Heart left ventricle (tissue), 16 donors: ENCODE measurements at regions not wholly inside any gene's neighbourhood (a gene's known extent, or its start where the extent isn't known, plus 50 kb on each side); places are given as distances from the start of the nearest gene placed in this dataset.
A peak's percentile ranks its signal among the peaks of the same experiment; 100 is the strongest.

Experiments
- ATAC-seq, 4 donors: fragments of 200-7000 bp; cut with Tn5 transposase; one replicate each; pipeline ENCODE4 v1.9.1; 2020 to 2022; ENCODE audit warnings: moderate library complexity in 4 of 4, mild to moderate bottlenecking in 3 of 4, moderate number of reproducible peaks in 1 of 4
- DNase-seq, 5 donors: peaks; one replicate each; pipeline ENCODE4 v3.0.0-alpha.2; 2020
- H3K27ac ChIP-seq, 12 donors: fragments of 200-600 bp; sonication (generic) in 4 of 12; one replicate each; pipeline versions ENCODE4 v1.5.0 to v1.8.0; 2016 to 2022; ENCODE audit warnings: mild to moderate bottlenecking in 2 of 12
- H3K27me3 ChIP-seq, 9 donors: fragments of 200-600 bp; sonication (generic) in 2 of 9; one replicate each; pipeline versions ENCODE4 v1.5.1 to v1.8.0; 2016 to 2022; ENCODE audit warnings: mild to moderate bottlenecking in 3 of 9
- H3K36me3 ChIP-seq, 9 donors: fragments of 200-600 bp; sonication (generic) in 2 of 9; one replicate each; pipeline versions ENCODE4 v1.5.0 to v1.8.0; 2018 to 2022; ENCODE audit warnings: mild to moderate bottlenecking in 2 of 9
- H3K4me1 ChIP-seq, 12 donors: fragments of 200-600 bp; sonication (generic) in 4 of 12; one replicate each; pipeline versions ENCODE4 v1.5.0 to v1.8.0; 2016 to 2022; ENCODE audit warnings: mild to moderate bottlenecking in 3 of 12
- H3K4me3 ChIP-seq, 12 donors: fragments of 200-600 bp; sonication (generic) in 4 of 12; one replicate each; pipeline versions ENCODE4 v1.5.0 to v1.8.0; 2017 to 2022; ENCODE audit warnings: mild to moderate bottlenecking in 9 of 12, moderate library complexity in 4 of 12
- H3K9me3 ChIP-seq, 12 donors: fragments of 200-600 bp; sonication (generic) in 4 of 12; one replicate each; pipeline versions ENCODE4 v1.5.0 to v1.8.0; 2016 to 2022; ENCODE audit warnings: mild to moderate bottlenecking in 1 of 12
- POLR2A ChIP-seq, 2 donors: fragments of 450-650 bp; IDR thresholded peaks; one replicate each; pipeline ENCODE4 v1.6.1; 2017; ENCODE audit warnings: antibody characterized with exemption in 2 of 2, mild to moderate bottlenecking in 2 of 2, moderate library complexity in 2 of 2
- WGBS, 4 donors: extraction: QIAGEN DNeasy Blood & Tissue Kit in 2 of 4; methylation state at CpG; one replicate each; pipeline versions ENCODE4 v1.1.5 to v1.1.7; 2013 to 2018; 5-methylcytosine and 5-hydroxymethylcytosine counted together
- intact Hi-C, 10 donors: fragments of 100-400 bp; cut with DNase I; formaldehyde crosslinking; loops; one replicate each; pipeline versions ENCODE4 v1.11.1 to v1.14.2; 2022
- TF ChIP-seq, protein P1 (sequence below), 12 donors: fragments of 200-600 bp; sonication (generic) in 4 of 12; IDR thresholded peaks; one replicate each; pipeline versions ENCODE4 v1.5.0 to v1.8.0; 2018 to 2022; ENCODE audit warnings: antibody characterized with exemption in 12 of 12, mild to moderate bottlenecking in 5 of 12
- donor health status: ischemic (EF 13 %, LVEDD 7.1; RV severe dilation, severe dysfunction).
- donor health status: healthy with polysubstance abuse.
- donor health status: DM: no; HTN: yes; CAD: no.
- donor health status: DM: no; HTN: no; CAD: no.
- donor health status: ischemic (EF 25% LVEDD 6.9; RV normal size, moderate dysfunction).
- donor health status: ischemic (EF 25% LVEDD 5.7; RV mildly dilated, moderate dysfunction).
- donor health status: healthy.
- donor health status: DM: yes; HTN: yes; CAD: no.
- donor health status: ischemic (EF 35%, LVEDD 5.7; RV mildly dilated, moderate dysfunction).
- donor health status: nonischemic (EF 11% LVEDD 7.7; RV severe dilation, severe dysfunction).
- donor health status: DM: yes; HTN: yes; CAD: no.
- donor health status: PGD.
- donor health status: ischemic (EF 29% LVEDD 5.4; RV normal size, mild dysfunction).
- donor health status: nonischemic (EF 23%, LVEDD 6.1; RV moderate dilation, normal function).

DNA sequence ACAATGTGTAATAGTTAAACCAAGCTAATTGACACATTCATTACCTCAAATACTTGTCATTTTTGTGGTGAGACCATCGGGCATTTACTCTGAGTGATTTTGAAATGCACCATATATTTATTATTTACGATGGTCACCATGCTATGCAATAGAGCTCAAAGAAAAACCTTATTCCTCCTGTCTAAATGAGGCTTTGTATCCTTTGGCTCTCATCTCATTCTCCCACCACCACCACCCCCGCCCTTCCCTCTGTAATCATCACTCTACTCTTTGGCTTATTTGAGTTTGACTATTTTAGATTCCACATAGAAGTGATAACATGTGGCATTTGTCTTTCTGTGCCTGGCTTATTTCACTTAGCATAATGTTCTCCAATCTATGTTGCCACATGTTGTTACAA, 124.9 kb downstream of the CYSLTR2 start:
- TF ChIP-seq, protein P1, sequence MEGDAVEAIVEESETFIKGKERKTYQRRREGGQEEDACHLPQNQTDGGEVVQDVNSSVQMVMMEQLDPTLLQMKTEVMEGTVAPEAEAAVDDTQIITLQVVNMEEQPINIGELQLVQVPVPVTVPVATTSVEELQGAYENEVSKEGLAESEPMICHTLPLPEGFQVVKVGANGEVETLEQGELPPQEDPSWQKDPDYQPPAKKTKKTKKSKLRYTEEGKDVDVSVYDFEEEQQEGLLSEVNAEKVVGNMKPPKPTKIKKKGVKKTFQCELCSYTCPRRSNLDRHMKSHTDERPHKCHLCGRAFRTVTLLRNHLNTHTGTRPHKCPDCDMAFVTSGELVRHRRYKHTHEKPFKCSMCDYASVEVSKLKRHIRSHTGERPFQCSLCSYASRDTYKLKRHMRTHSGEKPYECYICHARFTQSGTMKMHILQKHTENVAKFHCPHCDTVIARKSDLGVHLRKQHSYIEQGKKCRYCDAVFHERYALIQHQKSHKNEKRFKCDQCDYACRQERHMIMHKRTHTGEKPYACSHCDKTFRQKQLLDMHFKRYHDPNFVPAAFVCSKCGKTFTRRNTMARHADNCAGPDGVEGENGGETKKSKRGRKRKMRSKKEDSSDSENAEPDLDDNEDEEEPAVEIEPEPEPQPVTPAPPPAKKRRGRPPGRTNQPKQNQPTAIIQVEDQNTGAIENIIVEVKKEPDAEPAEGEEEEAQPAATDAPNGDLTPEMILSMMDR (IDR thresholded peaks at IDR 0.05): no peak
- no peak for TF ChIP-seq POLR2A (IDR thresholded peaks at IDR 0.05)
- intact Hi-C loops: loop anchor here in 1 of 10 donors (10.0 kb wide), 1 partner anchor 444 kb away; no protein-coding TSS in a partner anchor
- H3K36me3 ChIP-seq: no peaks in the 10 kb centered on the region
- WGBS, 4 donors: 57 to 70% (median 66%) methylated on average over 3 of the region's 3 CpGs
- peaks cover 0 to 13% (median under 1%) of the 10 kb centered on the region in 12 donors for H3K4me1 ChIP-seq
- no peak for DNase-seq
- H3K4me3 ChIP-seq: no peak overlapping the region
- no peaks in the 10 kb centered on the region for H3K27me3 ChIP-seq
- peaks cover 0 to 33% (median 18%) of the 10 kb centered on the region in 12 donors for H3K9me3 ChIP-seq
- peak overlapping the region in 4 of 12 donors; percentile 36 to 66 (median 62) for H3K27ac ChIP-seq
- peak in 3 of 4 donors; percentile 25 to 44 (median 26) for ATAC-seq

DNA sequence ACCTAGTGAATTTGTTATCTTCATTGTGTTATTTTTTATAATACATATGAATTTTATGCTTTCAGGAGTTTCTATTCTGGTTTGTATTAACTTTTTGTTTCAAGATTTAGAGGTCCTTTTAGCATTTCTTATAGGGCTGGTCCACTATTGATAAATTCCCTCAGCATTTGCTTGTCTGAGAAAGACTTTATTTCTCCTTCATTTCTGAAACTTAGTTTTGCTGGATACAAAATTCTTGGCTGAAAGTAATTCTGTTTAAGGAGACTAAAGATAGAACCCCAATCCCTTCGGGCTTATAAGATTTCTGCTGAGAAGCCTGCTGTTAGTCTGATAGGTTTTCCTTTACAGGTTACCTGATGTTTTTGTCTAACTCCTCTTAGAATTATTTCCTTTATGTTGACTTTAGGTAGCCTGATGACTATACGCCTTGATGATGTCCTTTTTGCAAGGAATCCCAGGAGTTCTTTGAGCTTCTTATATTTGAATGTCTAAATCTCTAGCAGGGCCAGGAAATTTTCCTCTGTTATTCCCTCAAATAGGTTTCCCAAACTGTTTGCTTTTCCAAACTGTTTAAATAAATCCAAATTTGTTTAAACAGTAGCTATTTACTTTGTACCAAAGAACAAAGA, 127.1 kb downstream of the CYSLTR2 start:
- intact Hi-C loops: loop anchor here in 3 of 10 donors (5.0 to 10.0 kb wide), 2 partner anchors 91 to 194 kb away; partner anchors contain the start of gene FNDC3A (in 2 of the 3)

DNA sequence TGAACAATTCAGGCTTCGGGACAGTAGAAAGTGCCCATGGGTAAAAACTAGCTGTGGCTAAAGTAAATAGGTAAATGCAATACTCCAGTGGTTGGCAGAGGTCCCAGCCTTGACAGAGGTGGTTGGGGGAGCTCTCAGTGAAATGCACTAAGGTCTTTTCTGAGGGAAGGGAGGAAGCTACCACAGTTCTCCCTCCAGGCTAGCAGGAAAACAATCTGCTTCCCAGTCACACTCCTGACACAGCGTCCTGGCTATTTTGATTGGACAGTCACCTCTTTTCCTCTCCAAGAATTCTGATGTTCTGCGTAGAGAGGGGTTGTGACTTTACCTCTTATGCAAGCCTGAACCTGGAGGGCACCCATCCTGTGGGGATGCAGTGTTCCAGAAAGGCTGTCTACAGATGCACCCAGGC, 128.7 kb downstream of the CYSLTR2 start:
- Histone ChIP-seq H3K27me3 (no peaks in the 10 kb centered on the region), H3K4me3 (no peak overlapping the region), H3K4me1 (peaks cover 0 to 15% (median 2%) of the 10 kb centered on the region in 12 donors), H3K9me3 (peaks cover 0 to 33% (median 18%) of the 10 kb centered on the region in 12 donors), H3K36me3 (no peaks in the 10 kb centered on the region), H3K27ac (peak overlapping the region in 9 of 12 donors; percentile 8 to 74 (median 45))
- intact Hi-C loops: loop anchor here in 3 of 10 donors (5.0 to 10.0 kb wide), 2 partner anchors 90 to 192 kb away; partner anchors contain the start of gene FNDC3A (in 2 of the 3)
- ATAC-seq (peak in 3 of 4 donors; percentile 5 to 21 (median 17)), DNase-seq (peak in 1 of 5 donors; percentile 31)
- WGBS, 4 donors: 69 to 83% (median 80%) methylated on average over 3 of the region's 3 CpGs
- no peak for TF ChIP-seq POLR2A (IDR thresholded peaks at IDR 0.05)
- TF ChIP-seq, protein P1 (IDR thresholded peaks at IDR 0.05): no peak

More for the DNA sequence above, 127.1 kb downstream of the CYSLTR2 start:
- no peak for TF ChIP-seq POLR2A (IDR thresholded peaks at IDR 0.05)
- TF ChIP-seq, protein P1 (IDR thresholded peaks at IDR 0.05): no peak
- no peak for DNase-seq
- WGBS, 4 donors: 63 to 93% (median 84%) methylated on average over 2 of the region's 2 CpGs
- no peak overlapping the region for H3K27ac ChIP-seq
- H3K9me3 ChIP-seq: peaks cover 0 to 33% (median 18%) of the 10 kb centered on the region in 12 donors
- H3K4me1 ChIP-seq: peaks cover 0 to 15% (median 2%) of the 10 kb centered on the region in 12 donors
- H3K27me3 ChIP-seq: no peaks in the 10 kb centered on the region
- ATAC-seq: no peak
- no peaks in the 10 kb centered on the region for H3K36me3 ChIP-seq
- no peak overlapping the region for H3K4me3 ChIP-seq

DNA sequence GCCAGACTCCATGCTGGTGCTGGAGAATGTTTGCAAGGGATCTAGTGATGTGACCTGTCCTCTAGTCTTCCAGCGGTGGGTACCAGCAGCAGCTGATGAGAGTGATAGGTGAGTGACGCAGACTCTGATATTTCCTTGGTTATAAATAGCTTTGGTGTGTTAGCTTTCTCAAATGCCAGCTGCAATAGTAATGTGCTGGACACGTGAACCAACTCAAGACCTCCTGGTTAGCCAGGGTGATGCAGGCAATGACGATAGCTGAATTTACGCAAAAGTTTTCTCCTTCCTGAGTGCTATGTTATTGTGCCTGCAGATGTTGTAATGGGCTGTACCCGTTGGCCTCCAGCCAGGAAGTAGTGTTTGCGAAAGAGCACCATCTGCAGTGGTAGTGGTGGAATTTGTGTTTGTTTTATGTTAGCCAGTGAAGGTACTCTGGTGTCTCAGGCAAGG, 129.5 kb downstream of the CYSLTR2 start:
- WGBS, 4 donors: 28 to 49% (median 33%) methylated on average over 7 of the region's 7 CpGs
- peak overlapping the region in 9 of 12 donors; percentile 8 to 74 (median 45) for H3K27ac ChIP-seq
- H3K36me3 ChIP-seq: no peaks in the 10 kb centered on the region
- H3K27me3 ChIP-seq: no peaks in the 10 kb centered on the region
- peaks cover 0 to 15% (median 2%) of the 10 kb centered on the region in 12 donors for H3K4me1 ChIP-seq
- TF ChIP-seq, protein P1 (IDR thresholded peaks at IDR 0.05): no peak
- no peak for TF ChIP-seq POLR2A (IDR thresholded peaks at IDR 0.05)
- intact Hi-C loops: loop anchor here in 3 of 10 donors (5.0 to 10.0 kb wide), 2 partner anchors 89 to 192 kb away; partner anchors contain the start of gene FNDC3A (in 2 of the 3)
- ATAC-seq: peak; percentile 86 to 94 (median 92)
- H3K9me3 ChIP-seq: peaks cover 0 to 33% (median 18%) of the 10 kb centered on the region in 12 donors
- H3K4me3 ChIP-seq: no peak overlapping the region
- DNase-seq: peak; percentile 61 to 92 (median 78)
